ENCODE measurements at regions not wholly inside any gene's neighbourhood (a gene's known extent, or its start where the extent isn't known, plus 50 kb on each side); places are given as distances from the start of the nearest gene placed in this dataset.

DNA sequence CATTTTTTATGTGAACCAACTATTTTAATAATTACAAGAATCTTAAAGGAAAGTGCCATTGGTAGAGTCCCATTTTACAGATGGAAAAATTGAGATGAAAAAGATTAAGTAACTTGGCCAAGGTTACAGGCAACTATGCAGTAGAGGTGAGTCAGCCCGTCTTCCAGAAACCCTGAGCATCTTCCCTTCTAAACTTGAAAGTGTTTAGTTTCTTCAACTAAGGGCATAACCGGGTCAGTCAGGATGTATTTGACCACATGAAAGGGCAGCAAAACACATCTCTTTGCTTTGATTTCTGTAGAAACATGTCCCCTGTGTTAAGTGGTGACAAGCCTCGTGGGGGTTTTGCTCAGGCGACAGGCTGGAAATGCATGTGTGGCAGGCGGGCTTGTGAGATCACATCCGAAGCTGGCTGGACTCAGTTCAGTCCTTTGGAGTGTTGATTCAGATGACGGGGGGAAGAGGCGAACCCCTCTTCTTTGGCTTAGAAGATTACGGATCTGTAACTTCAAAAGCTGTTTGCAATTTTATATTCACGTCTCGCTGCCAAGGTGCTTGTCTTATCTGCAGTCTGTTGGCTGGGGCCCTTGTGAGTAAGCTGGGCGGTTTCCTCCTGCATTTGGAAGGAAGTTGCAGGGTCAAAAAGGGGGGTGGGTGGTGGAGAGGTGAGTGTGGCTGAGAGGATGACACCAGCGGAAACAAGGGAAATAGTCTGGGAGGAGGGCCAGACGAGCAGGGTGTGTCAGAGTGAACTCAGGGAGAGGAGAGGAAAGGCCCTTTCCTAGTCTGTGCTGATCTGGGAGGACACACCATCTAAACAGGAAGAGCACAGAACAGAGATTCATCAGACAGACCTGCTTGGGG is 78.9 kb upstream of the RPS23 start:
- peak; percentile 80 for DNase-seq (ENCODE audit: low spot score)

DNA sequence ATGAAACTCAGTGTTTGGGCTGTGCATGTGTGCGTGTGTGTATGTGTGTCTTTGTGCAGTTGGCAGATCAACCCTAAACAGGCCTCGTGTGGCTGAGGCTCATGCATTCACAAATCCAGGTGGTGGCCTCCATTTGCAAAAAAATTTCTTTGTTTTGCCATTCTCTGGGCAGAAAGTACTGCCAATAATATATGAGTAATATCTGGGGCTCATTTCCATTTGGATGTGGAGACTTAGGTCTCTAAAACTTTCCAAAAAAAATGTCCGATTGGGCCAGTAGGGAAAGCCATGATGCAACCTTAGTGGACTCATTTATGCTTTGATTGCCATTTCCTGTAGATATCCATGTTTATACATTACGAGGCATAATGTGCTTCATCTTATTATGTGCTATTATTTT is 77.9 kb upstream of the RPS23 start:
- DNase-seq (ENCODE audit: low spot score): no peak

DNA sequence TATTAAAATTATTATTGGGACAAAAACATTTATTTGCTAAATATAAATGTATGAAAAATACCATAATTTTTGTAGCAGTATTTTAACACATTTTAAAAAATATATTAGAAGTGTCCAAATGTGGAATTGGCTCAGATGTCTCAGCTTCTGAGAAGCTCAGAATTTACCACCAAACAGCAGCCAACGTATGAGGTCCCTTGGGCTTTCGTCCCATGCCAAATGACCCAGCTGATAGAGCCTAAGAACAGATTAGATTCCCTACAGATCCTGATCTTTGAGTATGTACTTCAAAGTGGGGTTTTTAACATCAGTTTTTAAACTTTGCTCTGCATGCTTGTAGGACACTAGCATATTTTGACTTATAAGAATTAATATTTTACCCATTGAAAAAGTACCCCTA is 77.3 kb upstream of the RPS23 start:
- DNase-seq (ENCODE audit: low spot score): no peak

DNA sequence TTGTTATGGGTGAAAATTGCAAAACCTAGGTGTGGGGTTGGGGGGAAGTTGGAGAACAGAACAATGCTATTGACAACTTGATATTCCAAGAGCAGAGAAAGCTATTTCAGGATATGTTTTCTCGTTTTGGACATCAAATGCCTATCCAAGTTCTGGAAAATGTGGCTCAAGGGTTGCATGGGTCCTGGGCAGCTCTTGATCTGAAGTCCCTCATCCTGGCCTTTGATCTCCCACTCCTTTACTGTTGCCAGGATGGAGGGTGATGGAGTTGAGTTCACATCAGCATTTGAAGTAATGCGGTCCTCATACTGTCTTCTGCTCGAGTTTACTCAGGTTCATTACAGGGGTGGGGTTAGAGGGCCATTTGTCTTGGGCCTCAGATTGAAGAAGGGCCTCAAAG is 76.9 kb upstream of the RPS23 start:
- no peak for DNase-seq (ENCODE audit: low spot score)

GRCh38 chr5:82354543-82354942 is 76.4 kb upstream of the RPS23 start:
- DNase-seq (ENCODE audit: low spot score): no peak

DNA sequence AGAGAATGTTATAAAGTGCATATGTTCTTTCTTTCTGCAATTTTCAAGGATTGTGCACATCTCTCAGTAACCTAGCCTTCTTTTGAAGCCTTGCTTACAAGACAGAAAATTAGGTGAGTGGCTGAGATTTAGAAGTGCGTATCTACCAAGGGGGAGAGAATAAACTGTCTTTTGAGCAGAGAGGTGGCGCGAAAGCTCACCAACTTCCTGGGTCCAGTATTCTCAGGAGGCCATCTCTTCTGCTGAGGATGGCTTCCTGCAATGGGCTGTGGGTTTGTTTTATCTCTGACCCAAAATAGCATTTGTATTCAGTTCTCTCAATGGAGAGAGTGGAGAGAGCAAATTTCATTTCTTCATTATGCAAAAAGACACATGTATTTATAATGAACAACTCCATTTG is 75.4 kb upstream of the RPS23 start:
- DNase-seq (ENCODE audit: low spot score): no peak

DNA sequence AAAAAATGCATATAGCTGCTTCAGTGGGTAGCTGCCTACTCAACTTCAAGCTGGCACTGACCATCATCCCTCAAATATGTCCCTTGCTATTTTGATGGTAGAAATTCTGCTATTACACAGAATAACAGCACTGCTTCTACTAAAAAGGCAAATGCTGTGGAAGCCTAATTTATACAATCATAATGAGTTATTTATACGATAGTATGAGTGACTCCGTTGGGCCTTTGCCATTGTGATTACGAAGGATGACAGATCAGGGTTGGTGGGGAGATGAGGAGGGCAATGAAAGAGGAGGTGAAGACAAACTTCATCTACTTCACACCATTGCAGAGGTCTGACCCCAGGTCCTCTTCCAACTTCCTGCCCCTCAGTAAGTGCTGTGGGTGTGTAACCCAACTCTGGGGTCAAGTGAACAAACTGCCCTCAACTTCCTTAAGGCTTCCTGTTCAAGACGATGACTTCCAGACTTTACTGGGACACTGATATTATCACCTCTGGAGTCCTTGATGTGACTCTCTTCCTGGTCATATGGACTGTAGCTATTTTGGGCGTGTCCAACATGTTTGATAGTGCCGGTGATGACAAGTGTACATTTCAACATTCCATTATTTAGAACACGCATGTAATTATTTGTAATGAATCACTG is 74.1 kb upstream of the RPS23 start:
- no peak for DNase-seq (ENCODE audit: low spot score)

- peak; percentile 58 for DNase-seq (ENCODE audit: low spot score)
These were observed 73.6 kb upstream of the RPS23 start for GRCh38 chr5:82351754-82352145.

- no peak for DNase-seq (ENCODE audit: low spot score)
These were observed 73.1 kb upstream of the RPS23 start for GRCh38 chr5:82351297-82351696.

DNA sequence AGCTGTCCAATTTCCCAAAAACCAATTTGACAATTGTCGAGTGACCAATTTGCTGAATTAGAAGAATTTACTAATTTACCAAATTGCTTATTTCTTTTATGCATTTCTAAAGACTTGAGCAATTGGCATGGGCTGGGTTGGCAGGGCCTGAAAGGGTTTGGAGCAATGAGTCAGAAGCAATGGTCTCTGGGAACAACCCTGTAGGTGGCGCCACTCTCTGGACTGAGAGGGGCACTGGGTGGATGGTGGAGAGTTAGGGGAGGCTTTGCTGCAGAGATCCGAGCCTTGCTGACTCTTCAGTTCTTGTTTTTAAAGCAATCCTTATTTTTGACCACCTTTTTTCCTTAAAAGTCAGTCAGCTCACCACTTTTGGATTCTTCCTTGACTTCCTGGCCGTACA is 71.5 kb upstream of the RPS23 start:
- peak; percentile 26 for DNase-seq (ENCODE audit: low spot score)

- DNase-seq (ENCODE audit: low spot score): no peak
These were observed 70.8 kb upstream of the RPS23 start for GRCh38 chr5:82348784-82349425.

GRCh38 chr5:82347201-82347865 is 69.2 kb upstream of the RPS23 start:
- DNase-seq (ENCODE audit: low spot score): no peak

DNA sequence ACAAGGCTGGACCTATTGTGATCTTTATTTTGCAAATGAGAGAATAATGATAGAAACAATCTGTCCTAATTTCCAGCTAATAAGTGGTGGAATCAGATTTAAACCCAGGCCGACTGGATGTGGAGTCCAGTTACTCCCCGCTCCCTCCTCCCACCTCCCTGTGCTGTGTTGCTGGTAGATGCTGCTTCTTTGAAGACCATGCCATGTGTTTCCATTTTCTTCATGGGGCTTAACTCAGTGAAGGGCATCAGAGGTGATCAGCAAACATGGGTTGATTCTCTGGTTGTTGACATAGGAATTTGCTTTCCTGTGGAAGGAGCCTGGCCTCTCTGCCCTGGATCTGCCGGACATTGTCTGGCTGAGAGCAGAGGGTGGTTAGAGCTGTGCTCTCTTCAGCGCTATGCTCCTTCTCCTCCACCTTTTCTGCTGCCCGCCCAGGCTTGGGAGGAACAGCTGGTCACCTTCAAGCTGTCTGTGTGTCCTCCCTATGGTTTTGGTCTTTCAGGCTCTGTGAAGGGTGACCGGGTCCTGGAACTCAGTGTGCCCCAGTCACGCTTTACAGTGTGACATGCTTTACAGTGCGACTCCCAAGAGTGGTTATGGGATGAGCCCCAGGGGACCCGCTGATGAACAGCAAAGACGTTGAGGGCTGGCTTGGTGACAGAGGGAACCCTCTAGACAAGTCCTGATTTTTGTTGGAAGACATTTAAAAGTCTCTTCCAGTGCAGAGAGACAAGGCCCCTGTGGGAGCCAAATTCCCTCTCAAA is 68.4 kb upstream of the RPS23 start:
- no peak for DNase-seq (ENCODE audit: low spot score)

GRCh38 chr5:82345108-82345507 is 67.0 kb upstream of the RPS23 start:
- no peak for DNase-seq (ENCODE audit: low spot score)

DNA sequence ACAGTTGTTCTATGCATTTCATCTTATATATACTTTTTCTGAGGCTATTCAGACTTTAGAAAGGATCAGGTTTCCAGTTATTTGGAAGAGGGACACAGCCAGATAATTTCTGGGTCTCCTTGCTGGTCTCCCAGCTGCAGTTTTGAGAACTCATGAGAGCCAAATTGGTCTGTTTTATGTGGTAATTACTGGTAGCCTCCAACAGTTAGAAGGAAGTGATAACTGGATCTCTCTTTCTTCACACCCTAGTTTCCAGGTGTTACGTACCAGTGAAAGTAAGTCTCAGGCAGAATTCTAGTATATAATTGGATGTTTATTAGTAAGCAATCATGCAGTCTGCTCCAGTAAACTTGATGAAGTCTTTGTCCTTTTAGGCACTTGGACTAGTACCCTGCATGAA is 63.2 kb upstream of the RPS23 start:
- DNase-seq (ENCODE audit: low spot score): no peak

GRCh38 chr5:82340799-82341198 is 62.6 kb upstream of the RPS23 start:
- DNase-seq (ENCODE audit: low spot score): no peak

- DNase-seq (ENCODE audit: low spot score): no peak
These were observed 61.6 kb upstream of the RPS23 start for GRCh38 chr5:82339792-82340191.

GRCh38 chr5:82338771-82339373 is 60.7 kb upstream of the RPS23 start:
- no peak for DNase-seq (ENCODE audit: low spot score)

- no peak for DNase-seq (ENCODE audit: low spot score)
These were observed 58.8 kb upstream of the RPS23 start for GRCh38 chr5:82336959-82337351.

GRCh38 chr5:82336226-82336958 is 58.2 kb upstream of the RPS23 start:
- no peak for DNase-seq (ENCODE audit: low spot score)

- no peak for DNase-seq (ENCODE audit: low spot score)
These were observed 57.7 kb upstream of the RPS23 start for GRCh38 chr5:82335806-82336205.

Measured in activated CD4-positive, alpha-beta T cell treated with anti-CD3 and anti-CD28 coated beads, Interleukin-2, Interleukin-4, amounts not matched to agents 100 ng/mL and 50 ng/mL, durations not matched to agents 16 hours and 8 hours (primary cell).